HG03342 (cell line): ENCODE measurements at regions not wholly inside any gene's neighbourhood (a gene's known extent, or its start where the extent isn't known, plus 50 kb on each side); places are given as distances from the start of the nearest gene placed in this dataset.
A peak's percentile ranks its signal among the peaks of the same experiment; 100 is the strongest.

Experiments
- ATAC-seq: cut with Tn5 transposase; IDR thresholded peaks from one replicate; pipeline ENCODE4 v1.9.1; 2021; ENCODE audit warnings: mild to moderate bottlenecking, moderate library complexity; ENCODE audit not compliant: unreplicated experiment

GRCh38 chr11:133697603-133698180 lies 147.6 kb downstream of the SPATA19 start:
- ATAC-seq: no peak

DNA sequence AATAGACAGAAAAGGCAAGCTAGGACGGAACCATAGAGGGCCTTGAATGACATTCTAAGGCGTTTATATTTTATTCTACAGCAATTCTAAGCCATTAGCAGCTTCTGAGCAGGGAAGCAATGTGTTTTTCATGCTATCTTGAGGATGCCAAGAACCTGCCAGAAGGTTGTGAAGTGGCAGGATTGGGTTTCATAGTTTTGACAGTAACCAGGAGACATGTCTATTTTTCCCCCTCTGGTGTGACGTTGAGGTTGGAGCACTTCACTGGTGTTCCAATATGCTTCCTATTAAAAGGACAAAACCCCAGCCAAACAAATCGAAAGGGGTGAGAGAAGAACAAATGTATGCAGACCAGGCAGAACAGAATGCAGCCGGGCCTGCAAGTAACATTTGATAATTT lies 148.2 kb downstream of the SPATA19 start:
- no peak for ATAC-seq

DNA sequence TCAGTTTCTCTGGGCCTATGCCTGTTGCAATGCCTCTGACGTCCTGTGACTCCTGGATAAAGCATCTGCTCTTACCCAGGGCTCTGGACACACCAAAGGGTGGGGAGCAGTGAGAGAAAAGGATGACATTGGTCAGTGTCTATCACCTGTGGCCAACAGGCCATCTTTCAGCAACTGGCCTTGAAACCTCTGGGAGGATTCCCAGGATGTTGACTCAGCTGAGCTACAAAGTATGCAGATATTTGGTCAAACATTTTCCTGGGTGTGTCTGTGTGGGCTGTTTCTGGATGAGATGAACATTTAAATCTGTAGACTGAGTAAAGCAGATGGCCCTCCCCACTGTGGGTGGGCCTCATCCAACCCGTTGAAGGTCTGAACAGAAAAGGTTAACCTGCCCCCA lies 149.9 kb downstream of the SPATA19 start:
- no peak for ATAC-seq

DNA sequence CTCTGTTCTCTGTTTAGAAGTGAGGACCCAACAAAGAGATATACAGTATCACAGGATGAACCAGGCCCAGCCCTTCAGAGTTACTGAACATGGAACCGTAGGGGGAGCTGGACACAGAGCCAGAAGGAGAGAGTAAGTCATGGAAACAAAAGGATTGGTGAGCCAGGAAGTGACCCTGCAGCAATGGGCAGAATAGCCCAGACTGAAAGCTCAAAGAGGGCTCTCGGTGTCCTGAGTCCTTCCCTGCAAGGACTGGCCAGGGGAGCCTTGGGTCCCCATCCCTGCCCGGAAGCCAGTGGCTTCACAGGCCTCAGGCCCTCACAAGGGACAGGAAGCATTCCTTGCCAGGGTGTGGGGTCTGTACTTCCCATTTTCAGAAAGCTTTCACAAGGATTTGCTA lies 150.6 kb downstream of the SPATA19 start:
- ATAC-seq: no peak

DNA sequence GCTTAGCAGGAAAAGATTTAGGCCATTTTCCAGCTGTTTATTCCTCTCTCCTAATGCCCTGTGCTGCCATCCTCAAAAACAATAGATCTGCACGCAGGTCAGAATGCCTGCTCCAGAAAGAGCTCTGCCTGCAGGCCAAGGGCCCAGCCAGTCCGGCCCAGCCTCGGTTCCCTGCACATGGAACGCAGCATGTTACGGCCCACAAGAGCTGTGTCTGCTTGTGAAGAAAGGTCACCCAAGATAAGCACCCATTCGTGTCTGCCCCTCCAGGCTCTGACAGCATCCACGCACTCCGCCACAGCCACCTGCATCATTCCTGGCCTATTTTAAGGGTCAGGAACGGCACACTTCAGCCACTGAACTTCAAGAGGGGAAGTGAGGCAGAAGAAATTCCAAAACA lies 152.2 kb downstream of the SPATA19 start:
- ATAC-seq: no peak

GRCh38 chr11:133692126-133692934 lies 153.0 kb downstream of the SPATA19 start:
- ATAC-seq: no peak

- ATAC-seq: no peak
Measured at GRCh38 chr11:133687781-133688180, 155.5 kb upstream of the OPCML start.

GRCh38 chr11:133681901-133682300 lies 149.6 kb upstream of the OPCML start:
- no peak for ATAC-seq

DNA sequence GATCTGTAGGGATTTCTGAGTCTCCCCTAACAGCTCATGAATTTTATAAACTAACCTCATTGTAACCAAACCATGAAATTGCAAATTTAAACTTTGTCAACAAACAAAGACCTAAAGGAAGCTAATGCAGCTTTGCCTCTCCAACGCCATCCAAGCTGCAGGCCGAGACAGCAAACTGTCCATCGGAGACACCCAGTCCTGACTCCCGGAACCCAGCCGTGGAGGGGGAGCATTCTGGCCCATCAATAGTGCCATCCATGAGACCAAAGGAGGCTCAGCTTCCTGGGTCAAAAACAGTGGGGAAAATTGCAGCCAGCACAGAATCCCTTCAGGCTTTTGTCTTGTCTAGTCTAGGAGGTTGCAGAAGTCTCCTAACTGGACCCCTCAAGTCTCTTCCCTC lies 147.6 kb upstream of the OPCML start:
- no peak for ATAC-seq

- no peak for ATAC-seq
Measured at GRCh38 chr11:133678191-133678590, 145.9 kb upstream of the OPCML start.

GRCh38 chr11:133677387-133677786 lies 145.1 kb upstream of the OPCML start:
- ATAC-seq: no peak

- no peak for ATAC-seq
Measured at GRCh38 chr11:133676265-133676664, 144.0 kb upstream of the OPCML start.

- no peak for ATAC-seq
Measured at GRCh38 chr11:133669371-133670053, 137.2 kb upstream of the OPCML start.

DNA sequence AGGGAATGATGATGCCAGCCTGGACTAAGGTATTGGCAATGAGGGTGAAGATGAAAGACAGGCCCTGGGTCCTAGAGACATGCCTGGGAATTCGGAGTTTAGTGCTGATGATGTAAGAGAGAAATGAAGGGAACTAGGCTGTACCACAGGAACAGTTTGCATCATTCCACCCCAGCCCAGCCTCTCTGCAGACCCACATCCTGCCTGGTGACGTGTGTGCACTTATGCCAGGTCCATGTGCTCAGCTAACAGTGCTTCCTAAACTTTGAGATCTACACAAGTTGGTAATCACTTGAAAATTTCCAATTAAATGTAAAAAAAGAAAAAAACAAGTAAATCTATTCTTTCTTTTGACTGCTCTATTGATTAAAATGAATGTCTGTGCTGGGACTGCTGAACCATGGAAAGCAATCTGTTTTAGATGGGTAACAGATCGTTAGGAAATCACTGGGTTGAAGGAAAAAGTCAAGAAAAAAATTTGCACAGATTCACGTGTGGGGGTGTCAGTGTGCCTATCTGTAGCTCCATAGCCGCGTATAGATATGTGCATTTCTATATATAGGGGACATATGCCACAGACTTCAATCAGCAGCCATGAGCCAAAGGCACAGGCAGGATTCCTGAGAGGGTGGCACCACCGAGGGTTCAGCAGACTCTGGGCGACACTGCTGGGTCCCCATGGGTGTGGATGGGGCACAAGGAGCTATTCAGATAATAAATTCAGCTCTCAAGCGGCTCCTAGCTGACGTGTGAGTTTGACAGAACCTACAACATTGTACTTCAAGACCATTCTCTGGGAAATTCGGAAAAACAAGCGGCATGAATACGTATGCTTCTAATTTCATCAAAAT lies 131.1 kb upstream of the OPCML start:
- ATAC-seq: no peak

GRCh38 chr11:133661846-133662245 lies 129.5 kb upstream of the OPCML start:
- ATAC-seq: no peak

DNA sequence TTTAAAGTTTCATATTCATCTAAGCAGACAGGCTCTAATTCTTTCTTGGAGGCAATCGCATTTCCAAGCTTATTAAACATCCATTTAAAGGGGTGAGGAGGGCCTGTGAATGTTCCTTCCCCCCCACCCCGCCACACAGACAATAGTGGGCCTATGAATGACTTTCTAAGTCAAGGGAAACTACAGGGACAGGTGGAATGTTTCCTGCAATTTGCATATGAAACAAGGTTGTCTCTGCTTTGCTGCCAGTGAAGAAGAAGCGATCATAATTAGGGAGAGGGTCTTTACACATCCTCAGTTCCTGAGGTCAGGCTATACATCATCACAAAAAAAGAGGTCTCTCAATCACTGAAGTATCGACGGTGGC lies 127.9 kb upstream of the OPCML start:
- no peak for ATAC-seq

DNA sequence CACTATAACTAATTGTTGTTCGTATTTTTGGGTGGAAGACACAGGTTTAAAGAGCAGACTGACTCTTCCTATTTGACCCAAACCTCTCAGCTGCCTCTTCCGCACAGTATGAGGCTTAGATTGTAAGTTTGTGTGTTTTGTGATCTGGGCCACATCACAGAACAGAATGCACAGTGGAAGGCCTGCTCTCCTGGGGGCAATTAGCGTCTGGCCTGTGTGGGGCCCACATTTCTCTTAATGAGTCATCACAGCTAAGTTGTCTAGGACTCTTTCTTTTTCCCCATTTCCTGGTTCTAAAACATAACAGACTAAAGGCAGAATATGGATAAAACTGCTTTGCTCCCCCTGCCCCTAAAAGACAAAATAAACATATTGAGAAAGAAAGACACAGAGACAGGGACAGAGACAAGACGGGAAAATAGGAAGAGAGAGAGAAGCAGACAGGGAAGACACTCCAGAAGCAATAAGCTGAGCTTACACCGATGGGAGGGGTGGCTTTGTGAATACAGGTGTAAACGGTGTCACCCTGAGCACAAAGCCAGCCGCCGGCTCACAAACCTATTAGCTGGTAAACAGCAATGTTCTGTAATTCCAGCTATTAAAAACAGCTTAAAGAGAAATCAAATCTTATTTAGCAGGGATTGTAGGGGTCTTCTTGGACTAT lies 127.4 kb upstream of the OPCML start:
- ATAC-seq: peak; percentile 96

- no peak for ATAC-seq
Measured at GRCh38 chr11:133657054-133657453, 124.8 kb upstream of the OPCML start.

DNA sequence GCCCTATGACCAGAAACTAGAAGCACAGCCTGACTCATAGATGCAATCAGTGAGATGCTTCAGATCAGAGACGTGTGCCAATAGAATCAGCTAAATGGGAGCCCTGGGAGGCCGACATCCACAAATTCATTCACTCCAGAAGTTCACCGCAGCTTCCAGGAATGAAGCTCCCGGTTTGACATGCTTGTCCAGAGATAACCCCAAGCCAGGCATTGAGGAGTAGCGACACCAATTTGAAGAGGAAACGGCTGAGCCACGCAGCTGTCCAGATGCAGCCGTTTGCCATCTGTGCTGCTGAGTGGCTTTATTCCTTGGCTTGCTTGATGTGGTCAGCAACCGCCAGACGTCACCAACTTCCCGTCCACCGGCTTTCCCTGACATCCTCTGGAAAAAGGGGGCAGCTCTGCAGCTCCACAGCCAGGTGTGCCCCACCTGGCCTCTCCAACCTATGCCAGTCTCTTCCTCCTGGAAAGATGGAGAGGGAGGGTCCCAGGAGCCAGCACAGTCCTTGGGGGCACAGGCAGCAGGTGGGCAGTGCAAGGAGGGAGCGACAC lies 123.9 kb upstream of the OPCML start:
- no peak for ATAC-seq

GRCh38 chr11:133654630-133655212 lies 122.4 kb upstream of the OPCML start:
- no peak for ATAC-seq
